Parathyroid adenoma (tissue), 2 donors: ENCODE measurements at regions not wholly inside any gene's neighbourhood (a gene's known extent, or its start where the extent isn't known, plus 50 kb on each side); places are given as distances from the start of the nearest gene placed in this dataset.

Experiments
- H2AFZ ChIP-seq: fragments of 300-600 bp; sonication (generic); one replicate; pipeline ENCODE4 v1.7.0; 2017; ENCODE audit warnings: antibody characterized with exemption, mild to moderate bottlenecking
- H3K27ac ChIP-seq: fragments of 300-600 bp; sonication (generic); one replicate; pipeline ENCODE4 v1.7.0; 2017
- H3K27me3 ChIP-seq: fragments of 300-600 bp; sonication (generic); one replicate; pipeline ENCODE4 v1.7.0; 2017; ENCODE audit warnings: low read length; ENCODE audit not compliant: control insufficient read depth, insufficient read depth
- H3K36me3 ChIP-seq: fragments of 300-600 bp; sonication (generic); one replicate; pipeline ENCODE4 v1.7.0; 2017; ENCODE audit warnings: low read length; ENCODE audit not compliant: control insufficient read depth, insufficient read depth
- H3K4me1 ChIP-seq: fragments of 300-600 bp; sonication (generic); one replicate; pipeline ENCODE4 v1.7.0; 2017; ENCODE audit warnings: control low read depth
- H3K4me2 ChIP-seq: fragments of 300-600 bp; sonication (generic); one replicate; pipeline ENCODE4 v1.7.0; 2017; ENCODE audit warnings: low read length
- H3K4me3 ChIP-seq: fragments of 300-600 bp; sonication (generic); one replicate; pipeline ENCODE4 v1.7.0; 2017; ENCODE audit warnings: low read depth, low read length
- H3K79me2 ChIP-seq: fragments of 300-600 bp; sonication (generic); one replicate; pipeline ENCODE4 v1.7.0; 2017; ENCODE audit warnings: control low read depth
- H3K9ac ChIP-seq: fragments of 300-600 bp; sonication (generic); one replicate; pipeline ENCODE4 v1.7.0; 2017; ENCODE audit warnings: mild to moderate bottlenecking
- H3K9me3 ChIP-seq: fragments of 300-600 bp; sonication (generic); one replicate; pipeline ENCODE4 v1.7.0; 2017; ENCODE audit warnings: low read length; ENCODE audit not compliant: control insufficient read depth
- TF ChIP-seq, protein P1 (sequence below): fragments of 300-600 bp; sonication (generic); IDR thresholded peaks from one replicate; pipeline ENCODE4 v1.7.0; 2017; ENCODE audit warnings: antibody characterized with exemption, mild to moderate bottlenecking
- donor health status: primary hyperparathyroidism.

DNA sequence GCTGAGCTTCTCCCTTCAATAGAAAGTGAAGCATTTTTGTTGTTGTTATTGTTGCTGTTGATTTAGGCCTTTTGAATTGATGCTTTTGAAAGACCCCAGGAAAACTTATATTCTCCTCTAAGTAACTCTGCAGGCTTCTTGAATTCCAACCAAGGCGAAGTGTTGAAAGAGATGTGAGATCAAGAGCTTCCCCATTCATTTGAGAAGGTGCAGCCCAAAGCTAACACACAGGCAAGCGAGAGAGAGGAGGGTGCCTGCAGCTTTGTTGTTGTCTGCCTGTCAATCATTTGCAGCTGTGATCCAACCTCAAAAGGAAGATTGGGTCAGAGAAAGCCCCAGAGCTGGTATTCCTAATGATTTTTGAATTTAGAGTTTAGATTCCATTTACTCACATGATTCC is 963.6 kb upstream of the CNTNAP5 start:
- no peaks in the 10 kb centered on the region for H3K27me3 ChIP-seq
- H3K4me1 ChIP-seq, result no peaks in the 10 kb centered on the region
- H3K4me3 ChIP-seq, result no peak overlapping the region
- H3K9ac ChIP-seq, result no peak overlapping the region
- H3K4me2 ChIP-seq, result no peak overlapping the region
- no peaks in the 10 kb centered on the region for H3K36me3 ChIP-seq
- H2AFZ ChIP-seq, result no peak overlapping the region
- H3K27ac ChIP-seq, result no peak overlapping the region
- TF ChIP-seq, protein P1, sequence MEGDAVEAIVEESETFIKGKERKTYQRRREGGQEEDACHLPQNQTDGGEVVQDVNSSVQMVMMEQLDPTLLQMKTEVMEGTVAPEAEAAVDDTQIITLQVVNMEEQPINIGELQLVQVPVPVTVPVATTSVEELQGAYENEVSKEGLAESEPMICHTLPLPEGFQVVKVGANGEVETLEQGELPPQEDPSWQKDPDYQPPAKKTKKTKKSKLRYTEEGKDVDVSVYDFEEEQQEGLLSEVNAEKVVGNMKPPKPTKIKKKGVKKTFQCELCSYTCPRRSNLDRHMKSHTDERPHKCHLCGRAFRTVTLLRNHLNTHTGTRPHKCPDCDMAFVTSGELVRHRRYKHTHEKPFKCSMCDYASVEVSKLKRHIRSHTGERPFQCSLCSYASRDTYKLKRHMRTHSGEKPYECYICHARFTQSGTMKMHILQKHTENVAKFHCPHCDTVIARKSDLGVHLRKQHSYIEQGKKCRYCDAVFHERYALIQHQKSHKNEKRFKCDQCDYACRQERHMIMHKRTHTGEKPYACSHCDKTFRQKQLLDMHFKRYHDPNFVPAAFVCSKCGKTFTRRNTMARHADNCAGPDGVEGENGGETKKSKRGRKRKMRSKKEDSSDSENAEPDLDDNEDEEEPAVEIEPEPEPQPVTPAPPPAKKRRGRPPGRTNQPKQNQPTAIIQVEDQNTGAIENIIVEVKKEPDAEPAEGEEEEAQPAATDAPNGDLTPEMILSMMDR, result no peak
- H3K9me3 ChIP-seq, result no peaks in the 10 kb centered on the region
- no peaks in the 10 kb centered on the region for H3K79me2 ChIP-seq

DNA sequence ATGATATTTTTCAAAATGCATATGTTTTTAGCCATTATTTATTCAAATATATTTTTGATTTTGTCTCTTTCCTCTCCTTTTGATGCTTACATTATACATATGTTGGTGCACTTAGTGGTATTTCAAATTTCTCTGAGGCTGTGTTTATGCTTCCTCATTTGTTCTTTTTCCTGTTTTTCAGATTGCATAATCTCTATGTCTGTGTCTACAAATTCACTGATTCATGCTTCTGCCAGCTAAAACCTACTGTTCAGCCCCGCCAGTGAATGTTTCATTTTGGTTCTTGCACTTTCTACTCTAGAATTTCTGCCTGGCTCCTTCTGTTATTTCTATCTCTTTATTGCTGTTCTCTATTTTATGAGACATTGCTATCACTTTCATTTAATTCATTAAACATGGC is 951.7 kb upstream of the CNTNAP5 start:
- Histone ChIP-seq H3K27ac (no peak overlapping the region), H3K36me3 (no peaks in the 10 kb centered on the region), H3K9ac (no peak overlapping the region), H3K9me3 (no peaks in the 10 kb centered on the region), H3K27me3 (no peaks in the 10 kb centered on the region), H2AFZ (no peak overlapping the region), H3K4me3 (no peak overlapping the region), H3K4me1 (no peaks in the 10 kb centered on the region), H3K4me2 (no peak overlapping the region), H3K79me2 (no peaks in the 10 kb centered on the region)
- TF ChIP-seq, protein P1, result no peak

DNA sequence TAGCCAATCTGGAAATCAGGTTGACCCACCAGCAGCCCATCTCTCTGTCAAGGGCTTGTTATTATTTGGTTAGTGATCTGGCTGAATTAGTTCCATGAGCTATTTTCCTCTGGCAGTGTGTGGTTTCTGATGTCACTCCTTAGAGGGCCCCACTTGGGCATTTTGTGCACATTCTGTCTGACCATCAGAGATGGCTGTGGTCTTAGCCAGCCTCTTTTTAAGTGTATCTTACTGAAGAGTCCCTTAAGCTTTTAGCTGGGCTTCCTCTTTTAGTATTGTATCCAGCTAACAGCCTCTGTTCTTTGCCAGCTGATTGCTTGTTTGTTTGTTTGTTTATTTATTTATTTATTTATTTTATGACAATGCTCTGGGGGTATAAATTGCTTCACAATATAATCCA is 951.1 kb upstream of the CNTNAP5 start:
- H3K27me3 ChIP-seq, result no peaks in the 10 kb centered on the region
- no peak overlapping the region for H3K27ac ChIP-seq
- TF ChIP-seq, protein P1, result no peak

DNA sequence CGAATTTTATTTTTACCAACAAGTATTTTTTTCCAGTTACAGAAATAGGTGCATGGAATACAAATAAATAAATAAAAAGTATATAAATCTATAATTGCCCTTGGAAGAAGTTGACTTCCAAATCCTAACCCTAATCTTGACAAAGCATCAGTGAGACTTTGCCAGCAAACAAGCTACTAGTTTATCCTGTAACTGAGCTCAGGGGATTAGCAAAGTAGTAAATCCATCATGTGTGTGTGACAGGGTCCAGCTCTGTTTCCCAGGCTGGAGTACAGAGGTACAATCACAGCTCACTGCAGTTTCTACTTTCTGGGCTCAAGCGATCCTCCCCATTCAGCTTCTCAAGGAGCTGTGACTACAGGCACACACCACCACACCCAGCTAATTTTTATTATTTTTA is 948.0 kb upstream of the CNTNAP5 start:
- H3K9me3 ChIP-seq, result no peaks in the 10 kb centered on the region
- H3K27ac ChIP-seq, result no peak overlapping the region
- H3K36me3 ChIP-seq, result no peaks in the 10 kb centered on the region
- H3K27me3 ChIP-seq, result no peaks in the 10 kb centered on the region
- no peak overlapping the region for H3K4me2 ChIP-seq
- no peak overlapping the region for H2AFZ ChIP-seq
- no peak overlapping the region for H3K4me3 ChIP-seq
- H3K4me1 ChIP-seq, result no peaks in the 10 kb centered on the region
- TF ChIP-seq, protein P1, result no peak
- H3K79me2 ChIP-seq, result no peaks in the 10 kb centered on the region
- H3K9ac ChIP-seq, result no peak overlapping the region

More for the DNA sequence above, 951.1 kb upstream of the CNTNAP5 start:
- Histone ChIP-seq H3K4me1 (no peaks in the 10 kb centered on the region), H3K4me2 (no peak overlapping the region), H3K4me3 (no peak overlapping the region), H3K9ac (no peak overlapping the region), H3K9me3 (no peaks in the 10 kb centered on the region), H2AFZ (no peak overlapping the region), H3K79me2 (no peaks in the 10 kb centered on the region), H3K36me3 (no peaks in the 10 kb centered on the region)

DNA sequence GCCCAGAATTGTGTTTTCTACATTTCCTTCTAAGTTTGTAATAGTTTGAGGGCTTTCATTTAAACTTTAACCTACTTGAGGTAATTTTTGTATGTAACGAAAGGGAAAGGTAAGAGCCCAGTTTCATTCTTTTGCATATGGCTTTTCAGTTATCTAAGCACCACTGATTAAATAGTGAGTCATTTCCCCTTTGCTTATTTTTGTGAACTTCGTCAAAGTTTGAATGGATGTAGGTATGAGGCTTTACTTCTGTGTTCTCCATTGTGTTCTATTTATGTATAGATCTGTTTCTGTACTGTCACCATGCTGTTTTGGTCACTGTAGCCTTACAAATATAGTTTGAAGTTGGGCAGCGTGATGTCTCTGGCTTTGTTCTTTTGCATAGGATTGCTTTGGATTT is 944.8 kb upstream of the CNTNAP5 start:
- no peak overlapping the region for H3K27ac ChIP-seq
- no peaks in the 10 kb centered on the region for H3K27me3 ChIP-seq
- no peak overlapping the region for H2AFZ ChIP-seq
- no peaks in the 10 kb centered on the region for H3K79me2 ChIP-seq
- H3K4me1 ChIP-seq, result no peaks in the 10 kb centered on the region
- H3K36me3 ChIP-seq, result no peaks in the 10 kb centered on the region
- TF ChIP-seq, protein P1, result no peak
- no peak overlapping the region for H3K9ac ChIP-seq
- no peaks in the 10 kb centered on the region for H3K9me3 ChIP-seq
- no peak overlapping the region for H3K4me2 ChIP-seq
- no peak overlapping the region for H3K4me3 ChIP-seq
